ENCODE measurements at regions not wholly inside any gene's neighbourhood (a gene's known extent, or its start where the extent isn't known, plus 50 kb on each side); places are given as distances from the start of the nearest gene placed in this dataset.

DNA sequence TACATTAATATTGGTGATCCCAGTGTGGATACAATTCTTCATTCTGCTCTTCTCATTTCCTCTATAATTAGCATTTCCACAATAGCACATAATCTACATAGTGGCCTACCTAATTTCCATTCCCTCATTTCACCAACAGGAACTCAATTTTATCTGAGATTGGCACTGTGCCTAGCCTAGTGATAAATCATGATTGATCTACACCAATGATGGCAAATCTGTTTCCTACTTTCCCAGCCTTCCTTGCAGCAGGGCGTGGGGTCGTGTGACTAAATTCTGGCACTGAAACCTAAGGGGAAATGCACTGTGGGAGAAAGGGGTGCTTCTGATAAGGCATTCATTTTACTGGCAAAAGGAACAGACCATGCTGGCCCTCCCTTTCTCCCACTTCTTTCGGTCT lies 66.6 kb upstream of the TOM1L1 start:
- Histone ChIP-seq H3K27me3 (ENCODE audit: insufficient read depth, poor library complexity, severe bottlenecking) (peaks cover 2% of the 10 kb centered on the region), H3K4me3 (ENCODE audit: severe bottlenecking) (no peak overlapping the region), H3K9me3 (ENCODE audit: severe bottlenecking) (no peaks in the 10 kb centered on the region), H3K27ac (ENCODE audit: poor library complexity, severe bottlenecking) (no peak overlapping the region), H3K4me1 (ENCODE audit: insufficient read depth, poor library complexity, severe bottlenecking) (no peaks in the 10 kb centered on the region), H3K36me3 (ENCODE audit: low read depth) (no peaks in the 10 kb centered on the region)
- TF ChIP-seq, protein P1, sequence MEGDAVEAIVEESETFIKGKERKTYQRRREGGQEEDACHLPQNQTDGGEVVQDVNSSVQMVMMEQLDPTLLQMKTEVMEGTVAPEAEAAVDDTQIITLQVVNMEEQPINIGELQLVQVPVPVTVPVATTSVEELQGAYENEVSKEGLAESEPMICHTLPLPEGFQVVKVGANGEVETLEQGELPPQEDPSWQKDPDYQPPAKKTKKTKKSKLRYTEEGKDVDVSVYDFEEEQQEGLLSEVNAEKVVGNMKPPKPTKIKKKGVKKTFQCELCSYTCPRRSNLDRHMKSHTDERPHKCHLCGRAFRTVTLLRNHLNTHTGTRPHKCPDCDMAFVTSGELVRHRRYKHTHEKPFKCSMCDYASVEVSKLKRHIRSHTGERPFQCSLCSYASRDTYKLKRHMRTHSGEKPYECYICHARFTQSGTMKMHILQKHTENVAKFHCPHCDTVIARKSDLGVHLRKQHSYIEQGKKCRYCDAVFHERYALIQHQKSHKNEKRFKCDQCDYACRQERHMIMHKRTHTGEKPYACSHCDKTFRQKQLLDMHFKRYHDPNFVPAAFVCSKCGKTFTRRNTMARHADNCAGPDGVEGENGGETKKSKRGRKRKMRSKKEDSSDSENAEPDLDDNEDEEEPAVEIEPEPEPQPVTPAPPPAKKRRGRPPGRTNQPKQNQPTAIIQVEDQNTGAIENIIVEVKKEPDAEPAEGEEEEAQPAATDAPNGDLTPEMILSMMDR (IDR thresholded peaks at IDR 0.05; ENCODE audit: poor library complexity, severe bottlenecking) = no peak
- ATAC-seq (ENCODE audit: low read depth) (no peak), DNase-seq (ENCODE audit: low spot score) (no peak)

DNA sequence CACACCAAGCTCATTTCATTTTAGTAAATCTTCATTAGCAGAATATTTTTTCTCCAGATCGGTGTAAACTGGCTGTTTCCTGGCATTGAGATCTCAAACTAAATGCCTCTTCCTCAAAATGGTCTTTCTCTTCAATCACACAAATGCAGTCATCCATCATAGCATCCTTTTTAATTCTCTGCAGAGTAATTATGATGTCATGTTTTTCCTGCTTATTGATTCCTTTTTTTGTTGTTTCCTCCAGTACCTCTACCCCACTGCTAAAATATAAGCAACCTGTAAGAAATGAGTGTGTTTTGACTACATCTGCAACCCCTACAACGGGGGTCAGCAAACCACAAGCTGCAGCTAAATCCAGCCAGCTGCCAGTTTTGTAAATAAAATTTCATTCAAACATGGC lies 65.6 kb upstream of the TOM1L1 start:
- Histone ChIP-seq H3K4me1 (ENCODE audit: insufficient read depth, poor library complexity, severe bottlenecking) (no peaks in the 10 kb centered on the region), H3K4me3 (ENCODE audit: severe bottlenecking) (no peak overlapping the region), H3K27me3 (ENCODE audit: insufficient read depth, poor library complexity, severe bottlenecking) (peaks cover 6% of the 10 kb centered on the region), H3K36me3 (ENCODE audit: low read depth) (no peaks in the 10 kb centered on the region), H3K9me3 (ENCODE audit: severe bottlenecking) (no peaks in the 10 kb centered on the region), H3K27ac (ENCODE audit: poor library complexity, severe bottlenecking) (no peak overlapping the region)
- TF ChIP-seq, protein P1 (IDR thresholded peaks at IDR 0.05; ENCODE audit: poor library complexity, severe bottlenecking) = no peak
- ATAC-seq (ENCODE audit: low read depth) (no peak), DNase-seq (ENCODE audit: low spot score) (no peak)

DNA sequence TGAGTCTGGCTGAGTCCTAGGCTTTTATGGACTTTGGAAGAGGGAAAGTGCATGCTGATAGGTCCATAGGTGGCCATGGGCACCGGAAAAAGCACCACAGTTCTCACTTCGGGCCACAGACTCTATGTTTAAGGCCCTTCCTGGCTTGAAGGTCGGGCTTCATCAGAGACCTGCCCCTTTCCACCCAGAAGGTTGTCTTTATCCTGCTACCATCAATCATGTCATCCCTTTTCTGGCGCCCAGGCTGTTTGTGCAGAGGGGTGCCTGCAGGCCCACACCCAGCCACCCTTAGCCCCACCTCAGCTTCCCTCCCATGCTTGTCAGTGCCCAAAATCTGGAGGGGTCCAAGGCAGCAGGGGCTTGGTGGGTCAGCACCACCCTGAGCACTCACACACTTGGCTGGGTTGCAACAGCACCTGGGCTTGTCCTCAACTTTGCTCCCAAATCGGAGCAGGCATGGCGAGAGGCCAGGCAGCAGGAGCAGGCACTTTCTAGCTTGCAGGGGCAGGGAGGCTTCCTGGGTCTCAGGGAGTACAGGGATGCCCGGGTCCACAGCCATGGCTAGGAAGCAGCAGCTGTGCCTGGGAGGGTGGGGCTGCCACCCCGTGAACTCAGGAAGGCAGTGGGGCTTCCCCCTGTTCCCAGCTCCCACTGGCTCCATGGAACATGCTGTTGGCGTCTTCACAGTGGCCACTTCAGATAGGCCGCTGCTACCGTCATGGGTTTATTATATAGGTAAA lies 63.8 kb upstream of the TOM1L1 start:
- TF ChIP-seq, protein P1 (IDR thresholded peaks at IDR 0.05; ENCODE audit: poor library complexity, severe bottlenecking) = no peak
- no peak for DNase-seq (ENCODE audit: low spot score)
- Histone ChIP-seq H3K9me3 (ENCODE audit: severe bottlenecking) (no peaks in the 10 kb centered on the region), H3K36me3 (ENCODE audit: low read depth) (no peaks in the 10 kb centered on the region), H3K27ac (ENCODE audit: poor library complexity, severe bottlenecking) (no peak overlapping the region), H3K4me1 (ENCODE audit: insufficient read depth, poor library complexity, severe bottlenecking) (no peaks in the 10 kb centered on the region), H3K27me3 (ENCODE audit: insufficient read depth, poor library complexity, severe bottlenecking) (peaks cover 6% of the 10 kb centered on the region), H3K4me3 (ENCODE audit: severe bottlenecking) (no peak overlapping the region)
- ATAC-seq (ENCODE audit: low read depth) = no peak

DNA sequence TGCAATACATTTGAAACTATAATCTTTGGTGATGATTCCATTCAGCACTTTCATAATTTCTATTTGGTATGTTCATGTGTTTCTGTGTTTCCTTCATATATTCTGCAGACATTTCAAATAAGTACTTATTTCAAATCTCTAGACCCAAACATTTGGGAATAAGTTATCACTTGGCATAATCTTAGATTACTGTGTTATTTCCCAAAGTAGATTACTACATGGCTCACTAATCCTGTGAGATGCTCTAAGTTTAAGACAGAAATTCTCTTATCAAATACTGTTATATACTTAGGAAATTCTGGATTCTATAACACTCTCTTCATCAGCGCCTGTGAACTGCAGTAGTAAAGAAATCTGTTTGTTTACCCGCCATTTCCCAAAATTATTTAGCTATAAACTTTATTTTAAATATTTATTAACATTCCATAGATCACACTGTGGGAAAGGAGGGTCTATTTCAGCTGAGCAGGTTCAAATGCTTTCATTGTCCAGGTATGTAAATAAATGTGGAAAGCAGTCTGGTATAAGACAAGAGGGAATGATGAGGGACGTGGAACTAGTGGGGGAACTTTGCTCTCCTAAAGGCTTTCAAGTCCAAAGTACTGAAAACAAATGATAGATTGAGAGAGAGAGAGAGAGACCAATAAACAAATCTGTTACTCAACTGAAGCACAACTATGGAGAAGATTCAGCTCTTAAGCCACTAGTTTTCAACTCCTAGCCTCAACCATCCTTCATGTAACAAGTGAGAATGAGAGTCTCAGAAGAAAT lies 61.8 kb upstream of the TOM1L1 start:
- ATAC-seq (ENCODE audit: low read depth) (no peak), DNase-seq (ENCODE audit: low spot score) (no peak)
- Histone ChIP-seq H3K36me3 (ENCODE audit: low read depth) (no peaks in the 10 kb centered on the region), H3K4me1 (ENCODE audit: insufficient read depth, poor library complexity, severe bottlenecking) (no peaks in the 10 kb centered on the region), H3K4me3 (ENCODE audit: severe bottlenecking) (no peak overlapping the region), H3K27ac (ENCODE audit: poor library complexity, severe bottlenecking) (no peak overlapping the region), H3K27me3 (ENCODE audit: insufficient read depth, poor library complexity, severe bottlenecking) (peaks cover 6% of the 10 kb centered on the region), H3K9me3 (ENCODE audit: severe bottlenecking) (no peaks in the 10 kb centered on the region)
- TF ChIP-seq, protein P1 (IDR thresholded peaks at IDR 0.05; ENCODE audit: poor library complexity, severe bottlenecking) = no peak

DNA sequence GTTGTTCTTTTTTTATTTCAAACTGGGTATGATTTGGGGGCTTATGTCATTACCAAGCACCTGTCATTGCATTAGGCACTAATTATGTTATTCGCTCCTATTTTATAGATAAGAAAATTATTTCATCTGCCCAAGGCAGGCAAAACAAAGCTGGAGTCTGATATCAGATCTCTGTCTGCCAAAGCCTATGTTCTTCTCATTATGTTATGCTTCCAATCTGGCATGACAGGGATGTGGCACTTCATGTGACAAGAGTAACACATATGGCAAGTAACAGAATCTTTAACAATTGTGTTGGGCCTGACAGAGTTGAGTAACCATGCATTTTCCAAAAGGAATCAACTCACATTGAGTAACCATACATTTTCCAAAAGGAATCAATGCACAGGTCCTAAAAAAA lies 61.2 kb upstream of the TOM1L1 start:
- Histone ChIP-seq H3K4me3 (ENCODE audit: severe bottlenecking) (no peak overlapping the region), H3K4me1 (ENCODE audit: insufficient read depth, poor library complexity, severe bottlenecking) (no peaks in the 10 kb centered on the region), H3K27ac (ENCODE audit: poor library complexity, severe bottlenecking) (no peak overlapping the region), H3K36me3 (ENCODE audit: low read depth) (no peaks in the 10 kb centered on the region), H3K9me3 (ENCODE audit: severe bottlenecking) (no peaks in the 10 kb centered on the region), H3K27me3 (ENCODE audit: insufficient read depth, poor library complexity, severe bottlenecking) (peaks cover 6% of the 10 kb centered on the region)
- no peak for ATAC-seq (ENCODE audit: low read depth)
- no peak for DNase-seq (ENCODE audit: low spot score)
- TF ChIP-seq, protein P1 (IDR thresholded peaks at IDR 0.05; ENCODE audit: poor library complexity, severe bottlenecking) = no peak
